ENCODE measurements at regions not wholly inside any gene's neighbourhood (a gene's known extent, or its start where the extent isn't known, plus 50 kb on each side); places are given as distances from the start of the nearest gene placed in this dataset.
"Not testable (repeated sequence)": the region's sequence is repeated elsewhere in the genome, so short reads cannot be mapped to it uniquely, and the experiment has no call there.

GRCh38 chr4:130073145-130073790 is 977.3 kb downstream of the C4orf33 start:
- no peak for TF ChIP-seq EZH2phosphoT487 (IDR thresholded peaks at IDR 0.05; ENCODE audit: low read depth)
- no peak for TF ChIP-seq CTCF (IDR thresholded peaks at IDR 0.05; ENCODE audit: low read depth, low read length)
- Histone ChIP-seq H3K4me3 (ENCODE audit: low read length) (no peak overlapping the region), H3K79me2 (ENCODE audit: low read length) (no peaks in the 10 kb centered on the region), H3K27ac (ENCODE audit: low read length) (0 out of 2 replicates have a peak overlapping the region, but pooled peaks have one; percentile 37), H3K27me3 (ENCODE audit: low read depth, low read length) (no peaks in the 10 kb centered on the region), H2AFZ (ENCODE audit: low read depth, low read length) (no peak overlapping the region), H3K9me3 (ENCODE audit: insufficient read depth, low read length) (no peaks in the 10 kb centered on the region; the same call in 1 of the 2 replicates), H3K36me3 (replicated peaks; ENCODE audit: low read depth, low read length) (no peaks in the 10 kb centered on the region), H4K20me1 (ENCODE audit: insufficient read depth, low read length) (no peaks in the 10 kb centered on the region), H3K4me1 (ENCODE audit: low read length) (peaks cover 48% of the 10 kb centered on the region), H3K4me2 (ENCODE audit: low read length) (peak overlapping the region; percentile 53), H3K9ac (ENCODE audit: low read length) (no peak overlapping the region)

GRCh38 chr4:130074096-130074495 is 978.1 kb downstream of the C4orf33 start:
- H3K36me3 ChIP-seq (replicated peaks; ENCODE audit: low read depth, low read length), result no peaks in the 10 kb centered on the region
- H2AFZ ChIP-seq (ENCODE audit: low read depth, low read length), result peak overlapping the region; percentile 7; the same call in 1 of the 2 replicates
- no peak overlapping the region for H3K9ac ChIP-seq (ENCODE audit: low read length)
- H4K20me1 ChIP-seq (ENCODE audit: insufficient read depth, low read length), result no peaks in the 10 kb centered on the region
- no peak for TF ChIP-seq EZH2phosphoT487 (IDR thresholded peaks at IDR 0.05; ENCODE audit: low read depth)
- peak; percentile 44 for TF ChIP-seq CTCF (IDR thresholded peaks at IDR 0.05; ENCODE audit: low read depth, low read length)
- H3K4me2 ChIP-seq (ENCODE audit: low read length), result peak overlapping the region; percentile 53
- H3K27ac ChIP-seq (ENCODE audit: low read length), result peak overlapping the region; percentile 37
- no peaks in the 10 kb centered on the region; the same call in 1 of the 2 replicates for H3K9me3 ChIP-seq (ENCODE audit: insufficient read depth, low read length)
- H3K79me2 ChIP-seq (ENCODE audit: low read length), result no peaks in the 10 kb centered on the region
- no peak overlapping the region for H3K4me3 ChIP-seq (ENCODE audit: low read length)
- peaks cover 56% of the 10 kb centered on the region for H3K4me1 ChIP-seq (ENCODE audit: low read length)
- H3K27me3 ChIP-seq (ENCODE audit: low read depth, low read length), result no peaks in the 10 kb centered on the region

- TF ChIP-seq CTCF (IDR thresholded peaks at IDR 0.05; ENCODE audit: low read depth, low read length) (no peak), EZH2phosphoT487 (IDR thresholded peaks at IDR 0.05; ENCODE audit: low read depth) (no peak)
- no peaks in the 10 kb centered on the region; the same call in 1 of the 2 replicates for H3K9me3 ChIP-seq (ENCODE audit: insufficient read depth, low read length)
- H3K36me3 ChIP-seq (replicated peaks; ENCODE audit: low read depth, low read length), result no peaks in the 10 kb centered on the region
- peak overlapping the region; percentile 50 for H3K4me2 ChIP-seq (ENCODE audit: low read length)
- no peak overlapping the region for H3K27ac ChIP-seq (ENCODE audit: low read length)
- H3K79me2 ChIP-seq (ENCODE audit: low read length), result no peaks in the 10 kb centered on the region
- no peak overlapping the region for H2AFZ ChIP-seq (ENCODE audit: low read depth, low read length)
- H4K20me1 ChIP-seq (ENCODE audit: insufficient read depth, low read length), result no peaks in the 10 kb centered on the region
- no peak overlapping the region for H3K4me3 ChIP-seq (ENCODE audit: low read length)
- H3K4me1 ChIP-seq (ENCODE audit: low read length), result peaks cover 73% of the 10 kb centered on the region
- H3K9ac ChIP-seq (ENCODE audit: low read length), result no peak overlapping the region
- no peaks in the 10 kb centered on the region for H3K27me3 ChIP-seq (ENCODE audit: low read depth, low read length)
Observed at GRCh38 chr4:130077275-130077674, 981.3 kb downstream of the C4orf33 start.

GRCh38 chr4:130079027-130079426 is 983.1 kb downstream of the C4orf33 start:
- not testable (repeated sequence) for H4K20me1 ChIP-seq (ENCODE audit: insufficient read depth, low read length); H3K4me3 ChIP-seq (ENCODE audit: low read length); H3K36me3 ChIP-seq (replicated peaks; ENCODE audit: low read depth, low read length); H3K4me2 ChIP-seq (ENCODE audit: low read length); H3K27ac ChIP-seq (ENCODE audit: low read length); H3K79me2 ChIP-seq (ENCODE audit: low read length); H2AFZ ChIP-seq (ENCODE audit: low read depth, low read length); H3K9me3 ChIP-seq (ENCODE audit: insufficient read depth, low read length); H3K27me3 ChIP-seq (ENCODE audit: low read depth, low read length); H3K9ac ChIP-seq (ENCODE audit: low read length)
- H3K4me1 ChIP-seq (ENCODE audit: low read length), result peaks cover 62% of the 10 kb centered on the region

Data from OCI-LY3 (cell line).